HG03066 (cell line): ENCODE measurements at regions not wholly inside any gene's neighbourhood (a gene's known extent, or its start where the extent isn't known, plus 50 kb on each side); places are given as distances from the start of the nearest gene placed in this dataset.

ENCODE experiments used
- ATAC-seq: cut with Tn5 transposase; IDR thresholded peaks from one replicate; pipeline ENCODE4 v1.9.1; 2021; ENCODE audit warnings: low read depth; ENCODE audit not compliant: unreplicated experiment

DNA sequence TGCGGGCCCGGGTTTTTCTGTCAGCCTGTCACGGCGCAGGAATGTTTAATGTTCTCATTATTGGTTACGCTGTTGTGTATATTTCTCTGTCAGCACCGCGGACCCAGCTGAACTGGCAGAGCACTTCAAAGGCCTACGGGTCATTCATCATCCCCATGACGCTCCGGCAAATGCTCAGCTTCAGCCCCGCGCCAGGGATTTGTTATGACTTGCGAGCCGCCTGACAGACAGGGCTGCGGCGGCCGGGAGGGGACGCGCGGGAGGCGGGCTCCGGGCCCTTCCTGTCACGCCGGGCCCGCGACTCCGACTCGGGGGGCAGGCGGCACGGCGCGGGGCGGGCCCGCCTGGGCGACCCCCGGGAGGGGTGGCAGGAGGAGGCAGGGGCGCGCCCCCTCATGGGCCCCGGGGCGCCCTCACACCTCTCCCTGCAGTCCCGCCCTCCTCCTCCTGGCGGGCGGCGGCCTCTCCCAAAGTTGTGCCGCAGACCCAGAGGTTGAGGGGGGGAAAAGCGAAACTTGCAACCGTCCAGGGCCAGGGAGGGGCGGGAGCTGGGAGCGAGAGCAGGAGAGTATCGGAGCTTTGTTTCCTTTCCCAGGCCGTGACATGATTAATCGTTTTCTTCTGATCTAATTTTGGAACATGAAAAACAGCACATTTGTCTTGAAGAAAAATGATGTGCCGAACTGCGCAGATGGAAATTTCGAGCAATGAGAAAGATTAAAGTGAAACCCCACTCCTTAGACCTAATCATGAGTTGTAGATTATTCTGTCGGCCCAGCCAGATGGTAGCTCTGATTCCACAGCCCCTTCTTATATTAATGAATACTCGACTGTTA is 59.3 kb upstream of the COMTD1 start:
- no peak for ATAC-seq

DNA sequence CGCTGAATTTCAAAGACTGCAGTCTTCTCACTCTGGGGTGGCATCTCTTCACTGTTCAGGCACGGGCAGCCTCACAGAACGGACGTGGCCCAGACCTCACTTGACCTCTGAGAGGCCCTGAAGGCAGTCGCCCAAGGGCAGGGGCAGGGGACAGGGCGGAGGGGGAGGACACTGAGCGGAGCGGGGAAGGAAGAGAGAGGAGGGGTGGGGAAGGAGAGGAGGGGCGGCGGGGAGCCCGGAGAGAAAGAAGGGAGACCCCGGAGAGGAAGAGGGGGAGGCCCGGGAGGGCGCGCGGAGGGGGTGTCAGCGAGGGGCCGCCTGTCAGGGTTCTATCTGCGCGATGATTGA is 58.7 kb upstream of the COMTD1 start:
- no peak for ATAC-seq

DNA sequence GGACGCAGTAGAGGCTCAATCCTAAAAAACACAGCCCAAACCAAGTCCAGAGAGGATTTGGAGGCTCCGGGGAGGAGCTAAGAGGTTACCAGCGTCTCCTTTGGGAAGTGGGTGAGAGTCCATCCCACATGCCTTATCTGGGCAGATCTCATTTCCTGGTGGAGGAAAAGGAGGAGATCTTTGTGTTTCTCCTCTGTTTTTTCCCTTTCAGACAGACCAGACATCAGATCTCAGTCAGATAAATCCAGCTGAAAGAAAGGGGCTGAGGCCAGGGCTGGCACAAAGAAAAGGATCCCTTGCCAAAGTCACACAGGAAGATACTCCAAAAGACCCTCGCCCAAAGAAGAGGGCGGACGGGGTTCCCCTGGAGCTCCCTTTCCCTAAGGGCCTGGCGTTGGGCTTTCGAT is 58.3 kb upstream of the COMTD1 start:
- ATAC-seq = no peak

- ATAC-seq = no peak
Measured at GRCh38 chr10:75293446-75293820, 57.7 kb upstream of the COMTD1 start.

GRCh38 chr10:75292794-75293445 is 57.2 kb upstream of the COMTD1 start:
- no peak for ATAC-seq

DNA sequence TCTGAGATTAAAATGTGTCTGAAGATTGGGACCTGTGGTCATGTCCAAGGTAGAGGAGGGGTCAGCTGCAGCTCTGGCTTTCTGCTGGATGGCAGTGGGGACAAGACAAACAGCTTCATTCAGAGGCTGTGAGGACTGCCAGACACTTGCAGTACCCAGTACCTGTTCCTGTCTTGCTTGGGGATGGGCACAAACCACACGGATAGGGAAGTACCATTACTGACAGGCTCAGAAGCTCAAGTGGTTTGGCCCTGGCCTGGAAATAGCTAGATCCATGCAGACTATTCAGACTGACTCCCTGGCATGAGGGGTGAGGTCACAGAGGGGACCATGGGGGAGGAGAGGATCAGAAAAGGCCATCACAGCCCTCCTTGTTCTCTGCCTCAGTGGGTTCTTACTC is 56.0 kb upstream of the COMTD1 start:
- ATAC-seq = no peak

GRCh38 chr10:75288140-75288711 is 52.5 kb upstream of the COMTD1 start:
- ATAC-seq = no peak

GRCh38 chr10:75287697-75288096 is 51.9 kb upstream of the COMTD1 start:
- ATAC-seq = no peak

DNA sequence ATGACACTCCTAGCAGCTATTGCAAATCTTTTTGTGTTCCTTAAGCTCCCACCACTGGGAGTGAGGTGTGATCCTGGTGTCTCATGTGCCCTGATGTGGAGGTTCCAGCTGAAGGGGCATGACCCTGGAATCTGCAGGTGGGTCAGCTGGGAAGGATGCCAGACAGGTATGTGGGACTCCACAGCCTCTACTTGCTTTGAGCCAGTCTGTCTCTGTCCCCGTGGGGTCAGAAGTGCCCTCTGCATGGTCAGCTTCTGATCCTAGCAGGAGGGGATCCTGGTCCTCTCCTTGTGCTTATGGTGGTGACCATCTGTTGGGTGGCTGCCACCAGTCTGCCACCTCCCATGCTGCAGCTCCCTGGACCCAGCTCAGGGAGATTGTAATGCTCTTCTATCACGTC is 51.1 kb upstream of the COMTD1 start:
- ATAC-seq = no peak
